IPS-NIHi7 (cell line): ENCODE measurements at regions not wholly inside any gene's neighbourhood (a gene's known extent, or its start where the extent isn't known, plus 50 kb on each side); places are given as distances from the start of the nearest gene placed in this dataset.

Experiments used
- DNase-seq: peaks from one replicate; pipeline ENCODE4 v3.0.0; 2012; ENCODE audit warnings: mixed read lengths; ENCODE audit errors: extremely low spot score

DNA sequence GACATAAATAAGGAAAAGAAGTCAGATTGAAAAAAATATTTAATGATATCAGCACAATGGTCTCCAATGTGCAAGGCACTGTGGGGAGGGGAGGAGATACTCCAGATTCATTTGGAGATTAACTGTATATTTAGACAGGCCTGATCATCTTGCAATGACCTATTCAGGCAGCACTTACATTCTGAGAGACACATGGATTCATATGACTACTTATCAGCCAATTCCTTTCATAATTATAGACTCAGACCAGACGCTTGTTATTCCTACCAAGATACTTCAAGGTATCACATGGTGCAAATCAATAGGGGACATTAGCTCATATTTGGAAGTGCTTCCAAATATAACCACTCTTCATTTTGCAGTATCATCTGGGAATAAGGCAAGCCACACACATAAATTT lies 153.5 kb upstream of the TARS1 start:
- no peak for DNase-seq

DNA sequence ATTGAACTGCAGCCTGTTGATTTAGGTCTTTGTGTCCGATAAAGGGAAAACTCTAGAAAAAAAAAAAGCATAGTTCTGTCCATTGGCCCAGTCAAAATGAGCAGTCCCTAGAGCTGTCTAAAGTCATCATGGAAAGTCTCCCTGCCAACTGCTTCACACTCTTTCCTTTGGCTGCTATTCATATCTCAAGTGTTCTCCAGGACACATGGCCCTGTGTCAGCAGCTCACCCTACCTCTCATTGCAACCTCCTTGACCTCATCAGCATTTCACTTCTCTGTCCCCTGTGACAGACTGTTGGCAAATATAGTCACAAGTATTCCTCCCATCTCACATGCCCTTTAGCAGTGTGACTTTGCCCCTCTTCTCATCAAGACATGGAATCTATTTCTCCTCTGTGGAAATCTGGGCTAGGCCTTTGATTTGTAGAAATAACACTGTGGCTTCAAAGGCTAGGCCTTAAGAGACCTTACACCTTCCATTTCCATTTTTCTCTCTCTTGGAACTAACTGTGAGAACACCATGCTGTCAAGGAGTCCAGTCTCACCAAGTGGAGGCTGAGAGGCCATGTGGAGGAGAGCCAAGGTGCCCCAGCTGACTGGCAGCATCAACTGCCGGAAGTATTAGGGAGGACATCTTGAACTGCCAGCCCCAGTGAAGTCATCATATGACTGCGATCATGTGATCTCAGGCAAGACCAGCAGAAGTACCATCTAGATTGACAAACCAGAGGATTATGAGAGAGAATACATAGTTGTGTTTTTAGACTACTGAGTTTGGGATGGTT lies 149.4 kb upstream of the TARS1 start:
- DNase-seq = no peak

GRCh38 chr5:33297760-33298216 lies 143.0 kb upstream of the TARS1 start:
- no peak for DNase-seq

DNA sequence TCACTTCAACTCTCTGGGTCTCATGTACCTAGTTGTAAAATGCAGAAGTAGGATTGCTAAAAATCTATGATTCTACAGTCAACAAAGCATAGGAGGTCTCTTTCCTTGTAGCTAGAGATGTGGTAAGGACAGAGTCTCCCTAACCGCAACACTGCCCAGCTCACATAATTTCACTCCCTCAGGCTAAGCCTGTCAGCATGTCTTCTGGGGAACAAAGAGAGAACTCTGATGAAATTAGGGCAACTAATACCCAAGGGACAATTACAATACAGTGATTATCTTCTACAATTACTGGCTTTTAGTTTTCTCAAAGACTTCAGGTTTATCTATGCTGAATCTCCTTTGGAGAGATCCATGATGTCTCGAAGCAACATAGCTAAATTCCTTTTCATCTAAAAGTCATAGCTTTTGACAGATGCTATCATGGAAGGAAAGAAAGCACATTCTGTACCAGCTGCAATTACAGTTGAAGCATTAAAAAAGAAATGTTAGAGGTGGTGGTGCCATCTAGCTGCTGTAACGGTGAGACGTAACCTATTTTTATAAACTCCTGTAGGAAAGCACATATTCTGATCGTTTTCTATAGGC lies 141.1 kb upstream of the TARS1 start:
- peak; percentile 17 for DNase-seq

DNA sequence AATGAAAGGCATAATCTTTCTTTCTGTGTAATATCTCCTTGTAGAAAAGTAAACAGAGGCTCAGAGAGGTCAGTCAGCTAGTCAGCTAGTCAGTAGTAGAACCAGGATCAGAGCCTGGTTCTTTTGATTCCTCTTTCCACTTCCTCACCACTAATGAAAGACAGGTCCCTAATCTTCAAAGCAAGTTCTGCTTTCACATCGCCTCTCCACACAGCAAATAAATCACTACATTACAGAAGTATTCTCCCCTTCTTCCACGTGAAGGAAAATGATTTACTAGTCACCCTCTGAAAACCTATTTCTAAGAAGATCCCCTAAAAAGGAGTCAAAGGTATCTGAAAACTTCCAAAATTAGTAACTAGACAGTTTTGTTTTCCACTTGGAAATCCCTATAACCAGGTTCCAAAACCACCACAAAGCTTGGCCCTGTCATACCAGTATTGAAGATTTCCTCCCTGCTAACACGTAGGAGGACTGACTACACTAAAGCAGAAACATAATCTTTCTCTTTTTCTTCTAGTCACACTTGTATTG lies 140.5 kb upstream of the TARS1 start:
- no peak for DNase-seq

- DNase-seq = no peak
These were observed 137.1 kb upstream of the TARS1 start for GRCh38 chr5:33303579-33304095.

DNA sequence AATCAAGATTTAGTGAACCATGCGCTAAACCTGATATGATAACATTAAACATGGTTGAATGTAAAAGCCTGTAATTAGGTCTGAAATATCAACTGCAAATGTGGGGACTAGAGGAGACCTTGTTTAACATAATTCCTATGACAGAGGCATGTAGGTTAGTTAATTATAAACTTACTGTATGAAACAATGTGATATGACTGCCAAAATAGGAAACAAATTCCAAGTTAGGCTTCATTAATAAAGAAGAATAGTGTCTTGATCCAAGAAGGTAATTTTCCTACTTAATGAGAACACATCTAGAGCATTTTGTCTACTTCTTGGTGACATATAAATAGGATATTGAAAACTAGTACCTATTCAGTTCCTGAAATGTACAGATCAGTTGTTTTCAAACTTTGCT lies 136.2 kb upstream of the TARS1 start:
- DNase-seq = no peak

DNA sequence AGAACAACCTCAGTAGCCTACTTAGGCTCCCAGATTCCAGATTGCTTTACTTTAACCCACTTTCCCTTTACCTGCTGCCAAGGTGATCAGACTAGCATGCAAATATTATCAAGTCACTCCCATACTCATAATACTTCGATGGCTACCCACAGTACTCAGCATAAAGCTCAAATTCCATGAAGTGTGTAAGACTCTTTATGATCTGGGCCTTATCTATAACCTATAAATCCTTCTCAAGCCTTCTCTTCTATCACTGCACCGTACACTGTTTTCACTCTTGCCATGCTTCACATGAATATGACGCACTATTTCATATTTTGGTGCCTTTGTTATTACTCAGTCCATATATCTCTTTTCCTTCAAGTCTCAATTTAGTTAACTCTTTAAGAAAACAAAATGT lies 135.2 kb upstream of the TARS1 start:
- DNase-seq = no peak

- no peak for DNase-seq
These were observed 134.0 kb upstream of the TARS1 start for GRCh38 chr5:33306758-33307157.

GRCh38 chr5:33308586-33308985 lies 132.2 kb upstream of the TARS1 start:
- DNase-seq = no peak

DNA sequence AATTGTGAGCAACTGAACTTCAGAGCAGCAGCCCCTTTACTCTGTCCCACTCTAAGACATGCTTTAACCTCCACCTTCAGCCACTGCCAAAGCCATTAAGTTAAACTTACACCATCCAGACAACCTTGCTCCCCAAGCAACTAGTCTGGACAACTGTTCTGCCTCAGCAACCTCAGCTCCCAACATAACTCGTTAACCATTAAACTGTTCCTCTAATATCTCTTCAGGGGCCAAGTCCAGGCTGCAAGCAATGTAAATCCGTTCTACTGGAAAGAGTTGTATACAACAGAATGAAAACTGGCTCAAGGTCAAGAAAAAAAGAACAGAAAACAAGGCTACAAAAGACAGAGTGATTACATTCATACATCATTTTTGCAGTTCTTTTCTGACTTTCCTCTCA lies 131.7 kb upstream of the TARS1 start:
- DNase-seq = no peak

- DNase-seq = no peak
These were observed 131.0 kb upstream of the TARS1 start for GRCh38 chr5:33309536-33310345.

GRCh38 chr5:33310451-33310850 lies 130.3 kb upstream of the TARS1 start:
- DNase-seq = no peak

GRCh38 chr5:33311893-33312292 lies 128.9 kb upstream of the TARS1 start:
- no peak for DNase-seq

GRCh38 chr5:33312571-33313549 lies 127.9 kb upstream of the TARS1 start:
- DNase-seq = no peak

GRCh38 chr5:33315189-33315588 lies 125.6 kb upstream of the TARS1 start:
- no peak for DNase-seq

- no peak for DNase-seq
These were observed 124.0 kb upstream of the TARS1 start for GRCh38 chr5:33316773-33317172.

DNA sequence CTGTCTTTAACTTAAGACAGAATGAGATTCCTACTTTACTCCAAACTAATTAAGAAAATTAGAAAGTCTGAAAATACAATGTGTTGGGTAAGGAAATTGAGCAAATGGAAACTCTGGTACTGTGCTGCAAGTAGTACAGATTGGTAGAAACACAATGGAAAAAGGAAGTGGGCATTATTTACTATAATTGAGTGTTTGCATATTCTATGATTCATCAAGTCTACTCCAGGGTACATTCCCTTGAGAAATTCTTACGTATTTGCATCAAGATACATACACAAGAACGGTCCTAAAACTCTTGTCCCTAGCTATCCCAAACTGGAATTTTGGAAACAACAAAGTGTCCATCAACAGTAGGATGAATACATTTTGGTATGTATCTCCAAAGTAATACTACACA lies 123.5 kb upstream of the TARS1 start:
- no peak for DNase-seq

- DNase-seq = no peak
These were observed 121.6 kb upstream of the TARS1 start for GRCh38 chr5:33319151-33319550.

DNA sequence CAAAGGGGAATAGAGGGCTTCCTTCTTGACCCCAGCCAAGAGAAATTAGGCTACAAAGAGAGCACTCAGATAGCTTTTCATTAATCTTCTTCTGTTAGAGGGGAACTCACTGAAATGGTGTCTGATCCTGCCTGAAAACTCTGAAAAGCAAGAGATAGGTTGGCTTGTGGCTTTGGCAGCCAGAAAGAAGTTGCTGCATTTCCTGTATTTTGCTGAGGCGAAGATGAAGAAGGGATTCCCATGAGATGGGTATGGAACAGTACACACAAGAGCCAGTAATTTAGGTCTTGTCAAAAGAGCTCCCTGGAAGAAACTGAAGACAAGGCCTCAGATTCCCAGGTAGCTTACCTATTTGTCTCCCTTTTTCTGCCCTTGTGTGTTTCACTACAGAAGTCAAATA lies 120.9 kb upstream of the TARS1 start:
- no peak for DNase-seq

DNA sequence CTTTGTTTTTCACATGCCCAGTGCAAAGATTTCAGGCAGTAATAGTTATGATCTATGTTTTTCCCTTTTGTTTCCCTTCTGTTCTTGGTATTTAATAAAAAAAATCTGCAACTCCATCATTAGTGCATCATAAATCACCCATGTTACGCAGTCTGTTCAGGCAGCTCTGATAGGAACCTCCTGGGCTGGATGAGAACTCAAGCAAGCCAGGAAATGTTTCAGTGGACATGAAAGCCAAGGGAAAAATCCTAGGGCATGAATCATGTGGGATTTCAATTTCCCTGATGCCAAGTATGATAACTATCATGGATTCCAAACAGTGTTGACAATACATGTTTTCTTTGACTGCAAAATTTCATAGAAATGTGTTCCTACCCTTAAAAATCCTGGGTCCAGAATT lies 119.7 kb upstream of the TARS1 start:
- no peak for DNase-seq
